ENCODE measurements at regions not wholly inside any gene's neighbourhood (a gene's known extent, or its start where the extent isn't known, plus 50 kb on each side); places are given as distances from the start of the nearest gene placed in this dataset.
"Not testable (repeated sequence)": the region's sequence is repeated elsewhere in the genome, so short reads cannot be mapped to it uniquely, and the experiment has no call there.

- DNase-seq (ENCODE audit: low read depth) = no peak
Measured at GRCh38 chr12:131574395-131574771, 136.5 kb upstream of the SFSWAP start.

GRCh38 chr12:131575371-131575770, 135.5 kb upstream of the SFSWAP start:
- no peak for DNase-seq (ENCODE audit: low read depth)

DNA sequence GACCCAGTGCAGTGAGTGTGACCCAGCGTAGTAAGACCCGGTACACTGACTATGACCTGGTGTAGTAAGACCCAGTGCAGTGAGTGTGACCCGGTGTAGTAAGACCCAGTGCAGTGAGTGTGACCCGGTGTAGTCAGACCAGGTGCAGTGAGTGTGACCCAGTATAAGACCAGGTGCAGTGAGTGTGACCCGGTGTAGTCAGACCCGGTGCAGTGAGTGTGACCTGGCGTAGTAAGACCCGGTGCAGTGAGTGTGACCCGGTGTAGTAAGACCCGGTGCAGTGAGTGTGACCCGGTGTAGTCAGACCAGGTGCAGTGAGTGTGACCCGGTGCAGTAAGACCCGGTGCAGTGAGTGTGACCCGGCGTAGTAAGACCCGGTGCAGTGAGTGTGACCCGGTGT, 134.2 kb upstream of the SFSWAP start:
- peak; percentile 24 for DNase-seq (ENCODE audit: low read depth)

DNA sequence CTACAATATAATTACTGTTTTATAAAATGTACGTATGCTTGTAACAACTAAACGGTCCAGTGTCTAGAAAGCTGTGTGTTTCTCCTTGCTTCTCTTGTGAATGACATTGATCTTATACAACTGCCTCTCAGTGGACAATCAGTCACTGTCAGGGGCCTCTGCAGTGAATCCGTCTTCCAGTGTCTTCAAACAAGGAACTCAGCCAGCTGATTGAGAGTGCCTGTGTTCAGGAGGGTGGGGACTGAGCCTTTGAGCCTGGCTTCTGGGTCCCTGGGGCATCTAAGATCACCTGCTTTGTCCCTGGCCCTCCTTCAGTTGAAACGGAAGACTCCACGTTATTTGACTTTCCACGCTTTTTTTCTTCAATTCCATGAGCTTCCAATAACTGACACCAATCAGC, 133.1 kb upstream of the SFSWAP start:
- no peak for DNase-seq (ENCODE audit: low read depth)

- DNase-seq (ENCODE audit: low read depth) = no peak
Measured at GRCh38 chr12:131578828-131579470, 131.9 kb upstream of the SFSWAP start.

GRCh38 chr12:131583090-131583712, 127.7 kb upstream of the SFSWAP start:
- DNase-seq (ENCODE audit: low read depth) = no peak

DNA sequence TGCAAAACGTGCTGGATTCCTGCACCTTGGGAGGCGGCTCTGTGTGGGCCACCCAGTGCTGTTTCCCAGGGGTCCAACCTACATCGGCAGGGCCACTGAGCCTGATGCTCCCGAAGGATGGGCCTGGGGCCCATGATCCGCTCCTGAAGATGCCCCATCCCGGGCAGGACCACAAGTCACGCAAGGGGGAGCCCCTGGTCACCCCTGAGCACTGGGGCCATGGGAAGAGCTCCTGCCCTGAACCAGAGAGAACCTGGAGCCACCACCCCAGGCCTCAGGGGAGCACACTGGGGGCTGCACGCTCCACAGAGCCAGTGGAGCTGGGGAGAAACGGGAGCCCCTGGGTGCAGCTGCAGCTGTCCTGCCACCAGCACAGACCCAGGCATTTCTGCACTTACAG, 124.6 kb upstream of the SFSWAP start:
- DNase-seq (ENCODE audit: low read depth) = no peak

GRCh38 chr12:131586761-131587160, 124.1 kb upstream of the SFSWAP start:
- no peak for DNase-seq (ENCODE audit: low read depth)

DNA sequence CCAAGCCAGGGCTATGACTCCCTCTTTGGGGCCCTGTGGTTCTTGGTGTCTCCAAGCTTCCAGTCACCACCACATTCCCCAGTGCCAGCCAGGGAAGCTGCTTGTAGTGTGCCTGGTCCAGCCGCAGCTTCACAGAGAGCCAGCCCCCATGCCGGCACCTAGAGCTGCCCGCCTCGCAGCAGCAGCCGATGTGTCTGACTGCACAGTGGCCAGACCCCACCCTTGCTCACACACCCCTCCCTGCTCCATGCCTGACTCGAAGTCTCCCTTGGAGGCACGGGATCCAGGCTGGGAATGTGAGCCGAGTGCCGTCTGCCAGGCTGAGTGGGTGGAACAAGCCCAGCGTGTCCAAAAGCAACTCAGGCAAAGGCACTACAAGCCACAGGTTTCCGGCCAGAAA, 123.3 kb upstream of the SFSWAP start:
- no peak for DNase-seq (ENCODE audit: low read depth)

- no peak for DNase-seq (ENCODE audit: low read depth)
Measured at GRCh38 chr12:131589221-131589897, 121.5 kb upstream of the SFSWAP start.

DNA sequence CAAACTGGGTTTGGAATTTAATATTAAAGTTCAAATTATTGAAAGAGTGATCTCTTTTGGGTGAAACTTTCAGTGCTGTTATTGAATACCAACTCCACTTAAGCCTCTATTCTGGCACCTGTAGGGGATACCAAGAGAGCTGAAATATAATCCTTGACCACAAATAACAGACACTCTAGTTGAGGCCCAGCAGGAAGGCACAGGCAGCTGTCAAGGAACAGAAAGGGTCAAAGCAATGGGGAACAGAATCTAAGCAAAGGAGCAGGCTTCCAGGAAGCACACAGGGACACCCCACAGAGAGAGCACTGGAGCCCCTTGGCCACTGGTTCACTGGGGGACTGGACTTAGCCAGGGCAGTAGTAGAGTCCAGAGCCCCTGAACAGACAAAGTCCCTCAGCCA, 120.9 kb upstream of the SFSWAP start:
- no peak for DNase-seq (ENCODE audit: low read depth)

- DNase-seq (ENCODE audit: low read depth) = no peak
Measured at GRCh38 chr12:131591136-131591535, 119.8 kb upstream of the SFSWAP start.

- no peak for DNase-seq (ENCODE audit: low read depth)
Measured at GRCh38 chr12:131591714-131592709, 118.9 kb upstream of the SFSWAP start.

GRCh38 chr12:131592972-131593371, 117.9 kb upstream of the SFSWAP start:
- DNase-seq (ENCODE audit: low read depth) = no peak

DNA sequence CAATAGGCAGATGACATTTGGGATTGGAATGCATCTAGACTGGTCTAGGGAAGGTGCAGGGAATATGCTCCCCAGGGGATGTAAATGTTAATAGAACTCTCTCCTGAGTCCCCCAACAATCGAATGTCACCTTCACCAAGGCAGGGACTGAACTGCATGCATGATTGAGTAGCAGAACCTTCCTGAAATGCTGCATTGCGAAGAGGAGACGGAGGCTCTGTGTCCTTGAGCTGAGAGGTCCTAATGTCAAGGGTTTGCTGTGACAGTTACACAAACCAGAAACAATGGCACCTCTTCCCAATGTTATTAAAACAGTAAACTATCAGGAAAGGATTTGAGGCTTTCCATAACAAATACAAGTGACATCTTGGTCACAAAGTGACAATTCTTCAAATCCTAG, 117.5 kb upstream of the SFSWAP start:
- DNase-seq (ENCODE audit: low read depth) = no peak

- no peak for DNase-seq (ENCODE audit: low read depth)
Measured at GRCh38 chr12:131596115-131596514, 114.8 kb upstream of the SFSWAP start.

DNA sequence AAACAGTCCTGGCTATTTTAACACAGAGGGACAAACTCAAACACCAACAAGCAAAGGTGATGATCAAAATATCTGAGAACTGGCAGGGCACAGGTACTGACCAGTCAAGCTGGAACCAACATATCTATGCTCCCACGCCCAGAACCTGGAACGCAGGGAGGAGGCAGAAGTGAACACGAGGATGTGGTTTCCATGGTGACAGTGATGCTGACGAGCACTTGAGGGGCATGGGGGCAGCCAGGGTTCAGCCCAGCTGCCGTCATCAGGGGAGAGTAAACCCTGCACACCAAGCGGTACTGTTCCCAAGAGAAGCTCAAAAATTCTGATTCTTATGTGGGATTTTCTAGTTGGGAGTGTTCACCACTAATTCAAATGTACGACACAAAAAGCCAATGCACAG, 113.6 kb upstream of the SFSWAP start:
- DNase-seq (ENCODE audit: low read depth) = no peak

DNA sequence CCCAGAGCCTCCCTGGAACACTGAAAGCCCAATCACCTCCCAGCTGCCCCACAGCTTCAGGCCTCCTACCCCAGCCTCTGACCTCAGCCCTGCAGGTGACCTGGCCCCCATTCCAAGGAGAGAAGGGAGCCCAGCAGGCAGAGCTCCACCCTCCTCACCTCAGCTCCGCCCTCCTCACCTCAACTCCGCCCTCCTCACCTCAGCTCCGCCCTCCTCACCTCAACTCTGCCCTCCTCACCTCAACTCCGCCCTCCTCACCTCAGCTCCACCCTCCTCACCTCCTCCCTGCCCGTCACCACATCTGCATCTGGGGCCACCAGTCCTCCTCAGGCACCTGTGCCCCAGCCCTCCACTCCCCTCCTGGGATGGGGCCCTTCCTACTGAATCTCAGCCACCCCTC, 112.2 kb upstream of the SFSWAP start:
- no peak for DNase-seq (ENCODE audit: low read depth)

- DNase-seq (ENCODE audit: low read depth) = no peak
Measured at GRCh38 chr12:131599190-131600159, 111.4 kb upstream of the SFSWAP start.

- DNase-seq (ENCODE audit: low read depth) = no peak
Measured at GRCh38 chr12:131600160-131600532, 110.7 kb upstream of the SFSWAP start.

- DNase-seq (ENCODE audit: low read depth) = not testable (repeated sequence)
Measured at GRCh38 chr12:131601499-131601898, 109.4 kb upstream of the SFSWAP start.

Measured in EH (cell line).